Ishikawa (cell line): ENCODE measurements at regions not wholly inside any gene's neighbourhood (a gene's known extent, or its start where the extent isn't known, plus 50 kb on each side); places are given as distances from the start of the nearest gene placed in this dataset.

Experiments used
- CEBPB ChIP-seq: IDR thresholded peaks from 2 replicates; pipeline ENCODE4 v1.6.1; 2012
- CREB1 ChIP-seq: IDR thresholded peaks from 2 replicates; pipeline ENCODE4 v1.6.1; 2012; ENCODE audit warnings: low read depth
- EP300 ChIP-seq: IDR thresholded peaks from 2 replicates; pipeline ENCODE4 v1.6.1; 2012; ENCODE audit warnings: borderline replicate concordance
- FOXM1 ChIP-seq: IDR thresholded peaks from 2 replicates; pipeline ENCODE4 v1.6.1; 2012; ENCODE audit warnings: low read depth, borderline replicate concordance
- RAD21 ChIP-seq: IDR thresholded peaks from 2 replicates; pipeline ENCODE4 v1.6.1; 2012; ENCODE audit warnings: low read depth
- TAF1 ChIP-seq: IDR thresholded peaks from 2 replicates; pipeline ENCODE4 v1.6.1; 2012; ENCODE audit warnings: low read depth, mild to moderate bottlenecking
- TEAD4 ChIP-seq: IDR thresholded peaks from 2 replicates; pipeline ENCODE4 v1.6.1; 2012
- YY1 ChIP-seq: IDR thresholded peaks from 2 replicates; pipeline ENCODE4 v1.6.1; 2012; ENCODE audit warnings: low read depth
- TF ChIP-seq, protein P1 (sequence below): IDR thresholded peaks from 2 replicates; pipeline ENCODE4 v1.6.1; 2012
- TF ChIP-seq, protein P2 (sequence below): IDR thresholded peaks from 2 replicates; pipeline ENCODE4 v1.6.1; 2012
- TF ChIP-seq, protein P3 (sequence below): IDR thresholded peaks from 2 replicates; pipeline ENCODE4 v1.6.1; 2012; ENCODE audit warnings: low read depth, mild to moderate bottlenecking

DNA sequence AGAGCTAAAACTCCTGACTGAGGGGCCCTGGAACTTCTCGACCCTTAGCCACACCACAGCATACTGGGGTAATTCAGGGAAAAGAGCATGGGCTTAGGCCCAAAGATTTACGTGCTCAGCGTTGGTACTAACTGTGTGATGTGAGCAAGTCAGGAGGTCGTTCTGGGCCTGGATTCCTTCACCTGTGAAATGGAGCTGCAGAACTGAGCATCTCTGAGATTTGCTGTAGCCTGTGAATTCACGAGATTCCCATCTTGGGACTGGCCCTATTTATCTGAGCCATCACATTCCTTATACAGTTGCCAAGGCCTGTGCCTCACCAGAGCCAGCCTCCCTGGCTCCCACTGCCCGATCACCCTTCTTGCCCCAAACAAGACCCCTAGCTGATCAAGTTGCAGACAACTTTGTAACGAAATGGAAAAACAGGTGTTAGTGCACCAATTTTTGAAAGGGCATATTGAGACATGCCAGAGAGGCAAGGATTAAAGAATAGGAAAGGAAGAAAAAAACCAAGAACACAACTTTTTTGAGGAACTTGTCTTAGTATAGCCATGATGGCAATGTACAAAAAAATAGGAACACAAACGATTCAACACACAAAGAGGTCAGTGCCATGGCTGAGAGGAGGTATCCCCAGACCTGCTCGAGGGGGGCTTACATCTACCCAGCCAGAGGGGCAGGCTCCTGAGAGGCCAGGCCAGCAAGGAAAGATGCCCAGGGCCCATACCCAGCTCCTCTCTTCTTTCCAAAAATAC lies 323.0 kb upstream of the JARID2 start:
- TF ChIP-seq TAF1 (no peak), YY1 (no peak), CEBPB (no peak), RAD21 (no peak), EP300 (no peak), FOXM1 (no peak), CREB1 (no peak), TEAD4 (no peak)
- TF ChIP-seq, protein P1, sequence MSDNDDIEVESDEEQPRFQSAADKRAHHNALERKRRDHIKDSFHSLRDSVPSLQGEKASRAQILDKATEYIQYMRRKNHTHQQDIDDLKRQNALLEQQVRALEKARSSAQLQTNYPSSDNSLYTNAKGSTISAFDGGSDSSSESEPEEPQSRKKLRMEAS = no peak
- TF ChIP-seq, protein P2, sequence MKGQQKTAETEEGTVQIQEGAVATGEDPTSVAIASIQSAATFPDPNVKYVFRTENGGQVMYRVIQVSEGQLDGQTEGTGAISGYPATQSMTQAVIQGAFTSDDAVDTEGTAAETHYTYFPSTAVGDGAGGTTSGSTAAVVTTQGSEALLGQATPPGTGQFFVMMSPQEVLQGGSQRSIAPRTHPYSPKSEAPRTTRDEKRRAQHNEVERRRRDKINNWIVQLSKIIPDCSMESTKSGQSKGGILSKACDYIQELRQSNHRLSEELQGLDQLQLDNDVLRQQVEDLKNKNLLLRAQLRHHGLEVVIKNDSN = no peak
- TF ChIP-seq, protein P3, sequence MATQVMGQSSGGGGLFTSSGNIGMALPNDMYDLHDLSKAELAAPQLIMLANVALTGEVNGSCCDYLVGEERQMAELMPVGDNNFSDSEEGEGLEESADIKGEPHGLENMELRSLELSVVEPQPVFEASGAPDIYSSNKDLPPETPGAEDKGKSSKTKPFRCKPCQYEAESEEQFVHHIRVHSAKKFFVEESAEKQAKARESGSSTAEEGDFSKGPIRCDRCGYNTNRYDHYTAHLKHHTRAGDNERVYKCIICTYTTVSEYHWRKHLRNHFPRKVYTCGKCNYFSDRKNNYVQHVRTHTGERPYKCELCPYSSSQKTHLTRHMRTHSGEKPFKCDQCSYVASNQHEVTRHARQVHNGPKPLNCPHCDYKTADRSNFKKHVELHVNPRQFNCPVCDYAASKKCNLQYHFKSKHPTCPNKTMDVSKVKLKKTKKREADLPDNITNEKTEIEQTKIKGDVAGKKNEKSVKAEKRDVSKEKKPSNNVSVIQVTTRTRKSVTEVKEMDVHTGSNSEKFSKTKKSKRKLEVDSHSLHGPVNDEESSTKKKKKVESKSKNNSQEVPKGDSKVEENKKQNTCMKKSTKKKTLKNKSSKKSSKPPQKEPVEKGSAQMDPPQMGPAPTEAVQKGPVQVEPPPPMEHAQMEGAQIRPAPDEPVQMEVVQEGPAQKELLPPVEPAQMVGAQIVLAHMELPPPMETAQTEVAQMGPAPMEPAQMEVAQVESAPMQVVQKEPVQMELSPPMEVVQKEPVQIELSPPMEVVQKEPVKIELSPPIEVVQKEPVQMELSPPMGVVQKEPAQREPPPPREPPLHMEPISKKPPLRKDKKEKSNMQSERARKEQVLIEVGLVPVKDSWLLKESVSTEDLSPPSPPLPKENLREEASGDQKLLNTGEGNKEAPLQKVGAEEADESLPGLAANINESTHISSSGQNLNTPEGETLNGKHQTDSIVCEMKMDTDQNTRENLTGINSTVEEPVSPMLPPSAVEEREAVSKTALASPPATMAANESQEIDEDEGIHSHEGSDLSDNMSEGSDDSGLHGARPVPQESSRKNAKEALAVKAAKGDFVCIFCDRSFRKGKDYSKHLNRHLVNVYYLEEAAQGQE = no peak
